Activated CD8-positive, alpha-beta T cell treated with anti-CD3 and anti-CD28 coated beads for 36 hours (primary cell): ENCODE measurements at regions not wholly inside any gene's neighbourhood (a gene's known extent, or its start where the extent isn't known, plus 50 kb on each side); places are given as distances from the start of the nearest gene placed in this dataset.

Experiments used
- ATAC-seq: fragments of 200-7000 bp; cut with Tn5 transposase; one replicate; pipeline ENCODE4 v1.10.0; 2021; ENCODE audit warnings: mild to moderate bottlenecking, moderate library complexity
- CTCF ChIA-PET: fragments of 350-600 bp; sonication (Branson Sonifier 250); formaldehyde crosslinking; loops from one replicate; lab custom pipeline; 2021; ENCODE audit warnings: antibody characterized with exemption; lab: Charles Lee
- POLR2A ChIA-PET: fragments of 350-600 bp; sonication (Branson Sonifier 250); formaldehyde crosslinking; loops from one replicate; lab custom pipeline; 2021; ENCODE audit warnings: antibody characterized with exemption; lab: Charles Lee
- DNase-seq: peaks from one replicate; pipeline ENCODE4 v3.0.0-alpha.2; 2020
- H3K27ac Mint-ChIP-seq: one replicate; pipeline ENCODE4 v1.8.0; 2021; ENCODE audit warnings: mild to moderate bottlenecking, mixed read lengths
- H3K27me3 Mint-ChIP-seq: one replicate; pipeline ENCODE4 v1.8.0; 2021; ENCODE audit warnings: mixed read lengths
- H3K36me3 Mint-ChIP-seq: one replicate; pipeline ENCODE4 v1.8.0; 2021; ENCODE audit warnings: low read depth, mixed read lengths
- H3K4me1 Mint-ChIP-seq: one replicate; pipeline ENCODE4 v1.8.0; 2021; ENCODE audit warnings: low read depth, mixed read lengths
- H3K4me3 Mint-ChIP-seq: one replicate; pipeline ENCODE4 v1.8.0; 2021; ENCODE audit warnings: mild to moderate bottlenecking, moderate library complexity, mixed read lengths
- H3K9me3 Mint-ChIP-seq: one replicate; pipeline ENCODE4 v1.8.0; 2021; ENCODE audit warnings: mixed read lengths
- intact Hi-C: fragments of 100-400 bp; cut with micrococcal nuclease; formaldehyde crosslinking; loops from one replicate; pipeline ENCODE4 v1.10.0; 2022
- TF ChIP-seq, protein P1 (sequence below): fragments of 200-600 bp; IDR thresholded peaks from one replicate; pipeline ENCODE4 v1.8.0; 2022; ENCODE audit warnings: antibody characterized with exemption, mild to moderate bottlenecking

GRCh38 chr1:222204475-222204874 is 343.4 kb downstream of the HHIPL2 start:
- TF ChIP-seq, protein P1, sequence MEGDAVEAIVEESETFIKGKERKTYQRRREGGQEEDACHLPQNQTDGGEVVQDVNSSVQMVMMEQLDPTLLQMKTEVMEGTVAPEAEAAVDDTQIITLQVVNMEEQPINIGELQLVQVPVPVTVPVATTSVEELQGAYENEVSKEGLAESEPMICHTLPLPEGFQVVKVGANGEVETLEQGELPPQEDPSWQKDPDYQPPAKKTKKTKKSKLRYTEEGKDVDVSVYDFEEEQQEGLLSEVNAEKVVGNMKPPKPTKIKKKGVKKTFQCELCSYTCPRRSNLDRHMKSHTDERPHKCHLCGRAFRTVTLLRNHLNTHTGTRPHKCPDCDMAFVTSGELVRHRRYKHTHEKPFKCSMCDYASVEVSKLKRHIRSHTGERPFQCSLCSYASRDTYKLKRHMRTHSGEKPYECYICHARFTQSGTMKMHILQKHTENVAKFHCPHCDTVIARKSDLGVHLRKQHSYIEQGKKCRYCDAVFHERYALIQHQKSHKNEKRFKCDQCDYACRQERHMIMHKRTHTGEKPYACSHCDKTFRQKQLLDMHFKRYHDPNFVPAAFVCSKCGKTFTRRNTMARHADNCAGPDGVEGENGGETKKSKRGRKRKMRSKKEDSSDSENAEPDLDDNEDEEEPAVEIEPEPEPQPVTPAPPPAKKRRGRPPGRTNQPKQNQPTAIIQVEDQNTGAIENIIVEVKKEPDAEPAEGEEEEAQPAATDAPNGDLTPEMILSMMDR, result no peak
- no peaks in the 10 kb centered on the region for H3K36me3 Mint-ChIP-seq
- CTCF ChIA-PET, result no interaction called here

DNA sequence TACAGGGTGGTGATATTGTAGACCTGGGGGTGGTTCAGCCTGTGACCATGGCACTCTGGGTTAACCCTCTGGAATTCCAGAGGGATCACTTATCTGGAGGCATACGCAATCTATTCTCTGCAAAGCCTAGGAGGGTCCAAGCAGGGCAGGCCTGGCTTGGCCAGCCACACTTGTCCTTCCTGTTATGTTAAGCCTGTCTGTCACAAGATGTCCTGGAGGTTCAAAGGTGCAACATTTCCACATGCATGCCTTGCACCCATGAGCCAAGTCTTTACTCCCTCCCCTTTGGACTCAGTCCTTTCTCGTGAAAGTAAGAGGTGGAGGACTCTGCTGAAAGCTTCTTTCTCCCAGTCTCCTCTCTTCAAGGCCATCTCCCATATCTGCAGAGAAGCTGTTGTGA is 345.1 kb downstream of the HHIPL2 start:
- intact Hi-C loops, result no loop called here
- ChIA-PET CTCF (no interaction called here), POLR2A (no interaction called here)
- no peak overlapping the region for H3K4me3 Mint-ChIP-seq
- DNase-seq, result no peak
- no peaks in the 10 kb centered on the region for H3K36me3 Mint-ChIP-seq
- H3K9me3 Mint-ChIP-seq, result no peaks in the 10 kb centered on the region
- H3K27me3 Mint-ChIP-seq, result no peaks in the 10 kb centered on the region
- H3K27ac Mint-ChIP-seq, result no peak overlapping the region
- ATAC-seq, result no peak
- H3K4me1 Mint-ChIP-seq, result no peaks in the 10 kb centered on the region
- TF ChIP-seq, protein P1, result no peak

More at GRCh38 chr1:222204475-222204874, 343.4 kb downstream of the HHIPL2 start:
- ATAC-seq (no peak), DNase-seq (no peak)
- Mint-ChIP-seq H3K4me3 (no peak overlapping the region), H3K27me3 (peaks cover 2% of the 10 kb centered on the region), H3K9me3 (no peaks in the 10 kb centered on the region), H3K27ac (no peak overlapping the region), H3K4me1 (no peaks in the 10 kb centered on the region)
- intact Hi-C loops, result no loop called here
- POLR2A ChIA-PET, result no interaction called here

- Mint-ChIP-seq H3K27me3 (no peaks in the 10 kb centered on the region), H3K4me3 (no peak overlapping the region), H3K4me1 (no peaks in the 10 kb centered on the region), H3K27ac (no peak overlapping the region), H3K9me3 (no peaks in the 10 kb centered on the region), H3K36me3 (no peaks in the 10 kb centered on the region)
- DNase-seq (no peak), ATAC-seq (no peak)
- ChIA-PET POLR2A (no interaction called here), CTCF (no interaction called here)
- intact Hi-C loops, result no loop called here
- TF ChIP-seq, protein P1, result no peak
Observed at GRCh38 chr1:222196736-222197135, 351.2 kb downstream of the HHIPL2 start.

DNA sequence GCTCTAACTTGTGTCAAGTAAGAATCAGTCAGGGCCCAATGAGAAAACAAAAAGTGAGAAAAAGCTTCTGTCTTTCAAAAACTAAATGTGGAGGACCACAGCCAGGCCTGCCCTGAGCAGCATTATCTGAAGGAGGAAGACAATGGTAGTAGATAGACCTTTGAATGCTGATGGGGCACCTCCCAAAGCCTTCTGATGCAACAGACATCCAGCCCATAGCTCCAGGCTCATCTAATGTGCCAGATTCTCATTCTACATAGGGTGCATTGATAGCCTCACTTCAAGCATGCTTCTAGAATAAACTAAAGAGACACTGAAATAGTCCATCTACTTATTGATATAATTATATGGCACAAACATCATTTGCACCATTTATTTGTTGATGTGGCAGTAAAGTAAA is 351.6 kb downstream of the HHIPL2 start:
- ChIA-PET CTCF (no interaction called here), POLR2A (no interaction called here)
- no peaks in the 10 kb centered on the region for H3K4me1 Mint-ChIP-seq
- ATAC-seq, result no peak
- TF ChIP-seq, protein P1, result no peak
- no peaks in the 10 kb centered on the region for H3K27me3 Mint-ChIP-seq
- intact Hi-C loops, result no loop called here
- H3K27ac Mint-ChIP-seq, result no peak overlapping the region
- H3K36me3 Mint-ChIP-seq, result no peaks in the 10 kb centered on the region
- H3K9me3 Mint-ChIP-seq, result no peaks in the 10 kb centered on the region
- no peak for DNase-seq
- H3K4me3 Mint-ChIP-seq, result no peak overlapping the region

DNA sequence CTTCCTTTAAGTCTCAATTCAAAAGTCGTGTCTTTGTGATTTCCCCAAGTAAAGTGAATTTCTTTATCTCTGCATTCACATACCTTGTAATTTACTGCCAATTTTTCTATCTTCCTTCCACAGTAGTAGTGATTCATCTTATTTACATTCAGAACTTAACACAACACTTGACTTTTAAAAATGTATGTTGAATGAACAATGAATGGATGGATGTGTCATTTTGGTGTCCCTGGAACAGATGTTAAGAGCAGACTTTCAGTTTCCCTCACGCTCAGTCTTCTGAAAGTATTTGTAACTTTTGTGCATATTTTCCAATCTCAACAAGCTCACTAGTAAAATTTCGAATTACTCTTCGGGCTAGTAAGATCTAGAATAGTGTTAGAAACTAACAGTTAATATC is 352.0 kb downstream of the HHIPL2 start:
- ChIA-PET POLR2A (no interaction called here), CTCF (no interaction called here)
- Mint-ChIP-seq H3K36me3 (no peaks in the 10 kb centered on the region), H3K9me3 (no peaks in the 10 kb centered on the region), H3K4me3 (no peak overlapping the region), H3K27me3 (no peaks in the 10 kb centered on the region), H3K4me1 (no peaks in the 10 kb centered on the region), H3K27ac (no peak overlapping the region)
- ATAC-seq (no peak), DNase-seq (no peak)
- TF ChIP-seq, protein P1, result no peak
- intact Hi-C loops, result no loop called here
